T-helper 2 cell treated with Interferon-gamma antibody and Interleukin-4, amounts not matched to agents 5 μg/mL and 100 μg/mL, for 36 hours (primary cell): ENCODE measurements at regions not wholly inside any gene's neighbourhood (a gene's known extent, or its start where the extent isn't known, plus 50 kb on each side); places are given as distances from the start of the nearest gene placed in this dataset.

Source experiments
- DNase-seq: peaks from one replicate; pipeline ENCODE4 v3.0.0; 2021; ENCODE audit warnings: low spot score
- H3K27ac Mint-ChIP-seq: one replicate; pipeline ENCODE4 v1.8.0; 2021; ENCODE audit warnings: mild to moderate bottlenecking, mixed read lengths
- H3K27me3 Mint-ChIP-seq: one replicate; pipeline ENCODE4 v1.8.0; 2021; ENCODE audit warnings: low read depth, mixed read lengths
- H3K36me3 Mint-ChIP-seq: one replicate; pipeline ENCODE4 v1.8.0; 2021; ENCODE audit warnings: low read depth, mixed read lengths
- H3K4me1 Mint-ChIP-seq: one replicate; pipeline ENCODE4 v1.8.0; 2021; ENCODE audit warnings: low read depth, mixed read lengths
- H3K4me3 Mint-ChIP-seq: one replicate; pipeline ENCODE4 v1.8.0; 2022; ENCODE audit warnings: mild to moderate bottlenecking, moderate library complexity, mixed read lengths
- H3K9me3 Mint-ChIP-seq: one replicate; pipeline ENCODE4 v1.8.0; 2021; ENCODE audit warnings: mixed read lengths

GRCh38 chr6:15969236-15969778, 159.6 kb upstream of the MYLIP start:
- peaks cover 15% of the 10 kb centered on the region for H3K9me3 Mint-ChIP-seq
- H3K27me3 Mint-ChIP-seq = no peaks in the 10 kb centered on the region
- H3K27ac Mint-ChIP-seq = no peak overlapping the region
- no peaks in the 10 kb centered on the region for H3K4me1 Mint-ChIP-seq
- no peak for DNase-seq
- H3K36me3 Mint-ChIP-seq = no peaks in the 10 kb centered on the region
- H3K4me3 Mint-ChIP-seq = no peak overlapping the region

GRCh38 chr6:15968519-15968918, 160.4 kb upstream of the MYLIP start:
- H3K36me3 Mint-ChIP-seq = no peaks in the 10 kb centered on the region
- H3K9me3 Mint-ChIP-seq = peaks cover 8% of the 10 kb centered on the region
- no peaks in the 10 kb centered on the region for H3K27me3 Mint-ChIP-seq
- H3K27ac Mint-ChIP-seq = no peak overlapping the region
- no peak overlapping the region for H3K4me3 Mint-ChIP-seq
- no peak for DNase-seq
- H3K4me1 Mint-ChIP-seq = peaks cover 4% of the 10 kb centered on the region

- no peak for DNase-seq
- Mint-ChIP-seq H3K27me3 (no peaks in the 10 kb centered on the region), H3K9me3 (peaks cover 6% of the 10 kb centered on the region), H3K4me1 (peaks cover 26% of the 10 kb centered on the region), H3K4me3 (no peak overlapping the region), H3K36me3 (peaks cover 4% of the 10 kb centered on the region), H3K27ac (no peak overlapping the region)
Measured at GRCh38 chr6:15966000-15966520, 162.8 kb upstream of the MYLIP start.

GRCh38 chr6:15962449-15962764, 166.5 kb upstream of the MYLIP start:
- Mint-ChIP-seq H3K4me3 (peak overlapping the region; percentile 13), H3K27ac (peak overlapping the region; percentile 77), H3K36me3 (peaks cover 8% of the 10 kb centered on the region), H3K9me3 (peaks cover 10% of the 10 kb centered on the region), H3K27me3 (no peaks in the 10 kb centered on the region), H3K4me1 (peaks cover 31% of the 10 kb centered on the region)
- DNase-seq = peak; percentile 41

- Mint-ChIP-seq H3K9me3 (peaks cover 10% of the 10 kb centered on the region), H3K4me3 (peak overlapping the region; percentile 13), H3K36me3 (peaks cover 8% of the 10 kb centered on the region), H3K27ac (peak overlapping the region; percentile 77), H3K4me1 (peaks cover 35% of the 10 kb centered on the region), H3K27me3 (no peaks in the 10 kb centered on the region)
- no peak for DNase-seq
Measured at GRCh38 chr6:15961635-15962448, 167.0 kb upstream of the MYLIP start.

GRCh38 chr6:15960740-15961634, 167.9 kb upstream of the MYLIP start:
- Mint-ChIP-seq H3K4me3 (no peak overlapping the region), H3K27me3 (no peaks in the 10 kb centered on the region), H3K9me3 (peaks cover 10% of the 10 kb centered on the region), H3K4me1 (peaks cover 42% of the 10 kb centered on the region), H3K27ac (no peak overlapping the region), H3K36me3 (peaks cover 8% of the 10 kb centered on the region)
- no peak for DNase-seq

GRCh38 chr6:15957655-15958169, 171.2 kb upstream of the MYLIP start:
- Mint-ChIP-seq H3K27ac (no peak overlapping the region), H3K4me1 (peaks cover 46% of the 10 kb centered on the region), H3K9me3 (peaks cover 10% of the 10 kb centered on the region), H3K36me3 (peaks cover 8% of the 10 kb centered on the region), H3K27me3 (no peaks in the 10 kb centered on the region), H3K4me3 (no peak overlapping the region)
- DNase-seq = no peak

GRCh38 chr6:15956205-15957106, 172.4 kb upstream of the MYLIP start:
- H3K27ac Mint-ChIP-seq = peak overlapping the region; percentile 37
- DNase-seq = no peak
- H3K27me3 Mint-ChIP-seq = no peaks in the 10 kb centered on the region
- peaks cover 5% of the 10 kb centered on the region for H3K36me3 Mint-ChIP-seq
- peaks cover 43% of the 10 kb centered on the region for H3K4me1 Mint-ChIP-seq
- peaks cover 7% of the 10 kb centered on the region for H3K9me3 Mint-ChIP-seq
- H3K4me3 Mint-ChIP-seq = peak overlapping the region; percentile 15

- no peak for DNase-seq
- Mint-ChIP-seq H3K4me1 (peaks cover 38% of the 10 kb centered on the region), H3K9me3 (no peaks in the 10 kb centered on the region), H3K36me3 (no peaks in the 10 kb centered on the region), H3K27me3 (no peaks in the 10 kb centered on the region), H3K27ac (no peak overlapping the region), H3K4me3 (no peak overlapping the region)
Measured at GRCh38 chr6:15955484-15955883, 173.4 kb upstream of the MYLIP start.

- H3K4me1 Mint-ChIP-seq = peaks cover 36% of the 10 kb centered on the region
- no peak overlapping the region for H3K27ac Mint-ChIP-seq
- no peak for DNase-seq
- no peaks in the 10 kb centered on the region for H3K36me3 Mint-ChIP-seq
- no peaks in the 10 kb centered on the region for H3K9me3 Mint-ChIP-seq
- H3K4me3 Mint-ChIP-seq = no peak overlapping the region
- H3K27me3 Mint-ChIP-seq = no peaks in the 10 kb centered on the region
Measured at GRCh38 chr6:15953152-15953880, 175.6 kb upstream of the MYLIP start.

- no peaks in the 10 kb centered on the region for H3K27me3 Mint-ChIP-seq
- DNase-seq = no peak
- peaks cover 36% of the 10 kb centered on the region for H3K4me1 Mint-ChIP-seq
- H3K4me3 Mint-ChIP-seq = peak overlapping the region; percentile 5
- peak overlapping the region; percentile 13 for H3K27ac Mint-ChIP-seq
- no peaks in the 10 kb centered on the region for H3K36me3 Mint-ChIP-seq
- H3K9me3 Mint-ChIP-seq = no peaks in the 10 kb centered on the region
Measured at GRCh38 chr6:15952231-15953151, 176.4 kb upstream of the MYLIP start.
